Chondrocyte (in vitro differentiated cells): ENCODE measurements at regions not wholly inside any gene's neighbourhood (a gene's known extent, or its start where the extent isn't known, plus 50 kb on each side); places are given as distances from the start of the nearest gene placed in this dataset.

ENCODE experiments used
- DNase-seq: peaks from one replicate; pipeline ENCODE4 v3.0.0; 2021; ENCODE audit warnings: mixed read lengths, low spot score
- H3K27ac Mint-ChIP-seq: one replicate; pipeline ENCODE4 v1.8.0; 2021; ENCODE audit warnings: mild to moderate bottlenecking, moderate library complexity, mixed read lengths; ENCODE audit not compliant: unreplicated experiment
- H3K27me3 Mint-ChIP-seq: 2 replicates; pipeline ENCODE4 v1.8.0; 2021; ENCODE audit warnings: low read depth, mixed read lengths
- H3K36me3 Mint-ChIP-seq: 2 replicates; pipeline ENCODE4 v1.8.0; 2021; ENCODE audit warnings: low read depth, mixed read lengths
- H3K4me1 Mint-ChIP-seq: 2 replicates; pipeline ENCODE4 v1.8.0; 2021; ENCODE audit warnings: low read depth, mild to moderate bottlenecking, mixed read lengths
- H3K4me3 Mint-ChIP-seq: one replicate; pipeline ENCODE4 v1.8.0; 2021; ENCODE audit warnings: mild to moderate bottlenecking, moderate library complexity, mixed read lengths; ENCODE audit not compliant: unreplicated experiment
- H3K9me3 Mint-ChIP-seq: 2 replicates; pipeline ENCODE4 v1.8.0; 2021; ENCODE audit warnings: low read depth, mixed read lengths
- CTCF ChIP-seq: fragments of 200-600 bp; sonication (generic); IDR thresholded peaks from 2 replicates; pipeline ENCODE4 v1.5.0; 2021; ENCODE audit warnings: antibody characterized with exemption, mild to moderate bottlenecking, moderate library complexity

- Mint-ChIP-seq H3K36me3 (peaks cover 5% of the 10 kb centered on the region), H3K4me1 (peaks cover 6% of the 10 kb centered on the region), H3K27me3 (no peaks in the 10 kb centered on the region)
These were observed 52.0 kb upstream of the PSMA6 start for GRCh38 chr14:35240231-35240630.

More at GRCh38 chr14:35240231-35240630, 52.0 kb upstream of the PSMA6 start:
- Mint-ChIP-seq H3K27ac (no peak overlapping the region), H3K9me3 (no peaks in the 10 kb centered on the region), H3K4me3 (no peak overlapping the region)
- no peak for TF ChIP-seq CTCF
- DNase-seq = no peak
